ENCODE measurements at regions not wholly inside any gene's neighbourhood (a gene's known extent, or its start where the extent isn't known, plus 50 kb on each side); places are given as distances from the start of the nearest gene placed in this dataset.

DNA sequence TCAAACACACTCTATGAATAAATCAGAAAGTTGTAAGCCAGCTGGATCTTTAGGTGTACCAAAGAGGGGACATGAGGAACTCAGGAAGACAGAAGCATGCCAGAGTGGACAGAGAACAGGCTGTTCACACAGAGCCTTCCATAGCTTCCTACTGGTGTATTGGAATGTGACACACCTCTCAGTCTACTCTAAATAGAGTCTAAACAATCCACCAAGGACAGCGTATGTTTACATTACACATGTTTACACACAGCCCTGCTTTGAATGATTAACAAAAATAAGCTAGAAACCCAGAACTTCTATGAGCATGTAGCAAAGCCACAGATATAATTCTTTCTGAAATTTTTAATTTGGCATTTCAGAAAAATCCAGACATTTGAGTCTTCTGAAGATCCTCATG lies 1279.0 kb upstream of the CDH8 start:
- no peaks in the 10 kb centered on the region for H3K79me2 ChIP-seq (replicated peaks; ENCODE audit: insufficient read depth, low read length)
- H2AFZ ChIP-seq (ENCODE audit: low read depth, low read length) = no peak overlapping the region
- H4K20me1 ChIP-seq (ENCODE audit: insufficient read depth) = no peaks in the 10 kb centered on the region
- H3K27ac ChIP-seq (ENCODE audit: low read length) = no peak overlapping the region
- no peaks in the 10 kb centered on the region for H3K9me3 ChIP-seq (ENCODE audit: low read length)
- no peak overlapping the region for H3K4me3 ChIP-seq (ENCODE audit: low read length)
- H3K36me3 ChIP-seq (ENCODE audit: insufficient read depth, low read length) = no peaks in the 10 kb centered on the region
- no peak overlapping the region for H3K9ac ChIP-seq (ENCODE audit: low read length)
- no peak overlapping the region for H3K4me2 ChIP-seq (ENCODE audit: low read length)
- TF ChIP-seq POLR2AphosphoS5 (IDR thresholded peaks at IDR 0.05) = no peak
- no peak for TF ChIP-seq RAD21 (conservative IDR thresholded peaks at IDR 0.05)
- no peak for TF ChIP-seq MXI1 (conservative IDR thresholded peaks at IDR 0.05; ENCODE audit: poor library complexity, severe bottlenecking)
- no peak for TF ChIP-seq EZH2 (IDR thresholded peaks at IDR 0.05; ENCODE audit: borderline replicate concordance, insufficient read depth, low read length, poor library complexity, severe bottlenecking)
- TF ChIP-seq TAF1 (IDR thresholded peaks at IDR 0.05; ENCODE audit: low read depth) = no peak
- TF ChIP-seq, protein P1, sequence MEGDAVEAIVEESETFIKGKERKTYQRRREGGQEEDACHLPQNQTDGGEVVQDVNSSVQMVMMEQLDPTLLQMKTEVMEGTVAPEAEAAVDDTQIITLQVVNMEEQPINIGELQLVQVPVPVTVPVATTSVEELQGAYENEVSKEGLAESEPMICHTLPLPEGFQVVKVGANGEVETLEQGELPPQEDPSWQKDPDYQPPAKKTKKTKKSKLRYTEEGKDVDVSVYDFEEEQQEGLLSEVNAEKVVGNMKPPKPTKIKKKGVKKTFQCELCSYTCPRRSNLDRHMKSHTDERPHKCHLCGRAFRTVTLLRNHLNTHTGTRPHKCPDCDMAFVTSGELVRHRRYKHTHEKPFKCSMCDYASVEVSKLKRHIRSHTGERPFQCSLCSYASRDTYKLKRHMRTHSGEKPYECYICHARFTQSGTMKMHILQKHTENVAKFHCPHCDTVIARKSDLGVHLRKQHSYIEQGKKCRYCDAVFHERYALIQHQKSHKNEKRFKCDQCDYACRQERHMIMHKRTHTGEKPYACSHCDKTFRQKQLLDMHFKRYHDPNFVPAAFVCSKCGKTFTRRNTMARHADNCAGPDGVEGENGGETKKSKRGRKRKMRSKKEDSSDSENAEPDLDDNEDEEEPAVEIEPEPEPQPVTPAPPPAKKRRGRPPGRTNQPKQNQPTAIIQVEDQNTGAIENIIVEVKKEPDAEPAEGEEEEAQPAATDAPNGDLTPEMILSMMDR (IDR thresholded peaks at IDR 0.05; ENCODE audit: poor library complexity, severe bottlenecking) = no peak
- no peak for TF ChIP-seq SMC3 (conservative IDR thresholded peaks at IDR 0.05; ENCODE audit: poor library complexity)
- H3F3A ChIP-seq (ENCODE audit: insufficient read depth, low read length, poor library complexity, severe bottlenecking) = no peaks in the 10 kb centered on the region
- no peaks in the 10 kb centered on the region for H3K27me3 ChIP-seq (ENCODE audit: insufficient read depth, low read depth, low read length)
- H3K9me2 ChIP-seq (ENCODE audit: insufficient read depth, low read length) = no peaks in the 10 kb centered on the region

DNA sequence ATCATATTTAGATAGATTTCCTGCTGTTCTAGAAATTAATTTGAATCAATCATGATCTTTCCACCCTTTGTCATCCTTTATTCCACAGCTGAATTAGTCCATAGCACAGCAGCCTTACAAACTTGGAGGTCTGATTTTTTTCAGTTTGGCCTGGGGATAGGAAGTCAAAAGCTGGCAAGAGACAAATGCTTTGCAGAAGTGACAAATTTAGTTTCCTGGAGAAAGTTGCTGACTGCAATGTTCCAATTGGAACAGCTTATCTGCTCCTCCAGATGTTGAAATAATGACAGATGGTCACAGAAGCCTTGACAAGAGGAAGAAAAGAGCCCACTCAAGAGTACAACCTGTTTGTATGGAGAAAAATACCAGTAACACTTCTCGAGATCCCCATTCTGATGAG lies 1276.1 kb upstream of the CDH8 start:
- no peaks in the 10 kb centered on the region for H3K9me3 ChIP-seq (ENCODE audit: low read length)
- no peak for TF ChIP-seq MXI1 (conservative IDR thresholded peaks at IDR 0.05; ENCODE audit: poor library complexity, severe bottlenecking)
- no peak for TF ChIP-seq POLR2AphosphoS5 (IDR thresholded peaks at IDR 0.05)
- no peak for TF ChIP-seq EP300 (conservative IDR thresholded peaks at IDR 0.05; ENCODE audit: poor library complexity, severe bottlenecking)
- TF ChIP-seq TAF1 (IDR thresholded peaks at IDR 0.05; ENCODE audit: low read depth) = no peak
- TF ChIP-seq, protein P2, sequence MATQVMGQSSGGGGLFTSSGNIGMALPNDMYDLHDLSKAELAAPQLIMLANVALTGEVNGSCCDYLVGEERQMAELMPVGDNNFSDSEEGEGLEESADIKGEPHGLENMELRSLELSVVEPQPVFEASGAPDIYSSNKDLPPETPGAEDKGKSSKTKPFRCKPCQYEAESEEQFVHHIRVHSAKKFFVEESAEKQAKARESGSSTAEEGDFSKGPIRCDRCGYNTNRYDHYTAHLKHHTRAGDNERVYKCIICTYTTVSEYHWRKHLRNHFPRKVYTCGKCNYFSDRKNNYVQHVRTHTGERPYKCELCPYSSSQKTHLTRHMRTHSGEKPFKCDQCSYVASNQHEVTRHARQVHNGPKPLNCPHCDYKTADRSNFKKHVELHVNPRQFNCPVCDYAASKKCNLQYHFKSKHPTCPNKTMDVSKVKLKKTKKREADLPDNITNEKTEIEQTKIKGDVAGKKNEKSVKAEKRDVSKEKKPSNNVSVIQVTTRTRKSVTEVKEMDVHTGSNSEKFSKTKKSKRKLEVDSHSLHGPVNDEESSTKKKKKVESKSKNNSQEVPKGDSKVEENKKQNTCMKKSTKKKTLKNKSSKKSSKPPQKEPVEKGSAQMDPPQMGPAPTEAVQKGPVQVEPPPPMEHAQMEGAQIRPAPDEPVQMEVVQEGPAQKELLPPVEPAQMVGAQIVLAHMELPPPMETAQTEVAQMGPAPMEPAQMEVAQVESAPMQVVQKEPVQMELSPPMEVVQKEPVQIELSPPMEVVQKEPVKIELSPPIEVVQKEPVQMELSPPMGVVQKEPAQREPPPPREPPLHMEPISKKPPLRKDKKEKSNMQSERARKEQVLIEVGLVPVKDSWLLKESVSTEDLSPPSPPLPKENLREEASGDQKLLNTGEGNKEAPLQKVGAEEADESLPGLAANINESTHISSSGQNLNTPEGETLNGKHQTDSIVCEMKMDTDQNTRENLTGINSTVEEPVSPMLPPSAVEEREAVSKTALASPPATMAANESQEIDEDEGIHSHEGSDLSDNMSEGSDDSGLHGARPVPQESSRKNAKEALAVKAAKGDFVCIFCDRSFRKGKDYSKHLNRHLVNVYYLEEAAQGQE (IDR thresholded peaks at IDR 0.05; ENCODE audit: borderline replicate concordance) = no peak
- TF ChIP-seq EZH2 (IDR thresholded peaks at IDR 0.05; ENCODE audit: borderline replicate concordance, insufficient read depth, low read length, poor library complexity, severe bottlenecking) = no peak
- TF ChIP-seq, protein P1 (IDR thresholded peaks at IDR 0.05; ENCODE audit: poor library complexity, severe bottlenecking) = no peak
- TF ChIP-seq SMC3 (conservative IDR thresholded peaks at IDR 0.05; ENCODE audit: poor library complexity) = no peak
- TF ChIP-seq RAD21 (conservative IDR thresholded peaks at IDR 0.05) = no peak
- no peak overlapping the region for H2AFZ ChIP-seq (ENCODE audit: low read depth, low read length)
- H3K79me2 ChIP-seq (replicated peaks; ENCODE audit: insufficient read depth, low read length) = no peaks in the 10 kb centered on the region
- H3K27ac ChIP-seq (ENCODE audit: low read length) = no peak overlapping the region
- H3K9me2 ChIP-seq (ENCODE audit: insufficient read depth, low read length) = no peaks in the 10 kb centered on the region
- no peak overlapping the region for H3K4me3 ChIP-seq (ENCODE audit: low read length)
- no peaks in the 10 kb centered on the region for H3K36me3 ChIP-seq (ENCODE audit: insufficient read depth, low read length)
- no peak overlapping the region for H3K4me2 ChIP-seq (ENCODE audit: low read length)
- no peak overlapping the region for H3K9ac ChIP-seq (ENCODE audit: low read length)
- H3K27me3 ChIP-seq (ENCODE audit: insufficient read depth, low read depth, low read length) = no peaks in the 10 kb centered on the region
- no peaks in the 10 kb centered on the region for H3F3A ChIP-seq (ENCODE audit: insufficient read depth, low read length, poor library complexity, severe bottlenecking)
- no peaks in the 10 kb centered on the region for H4K20me1 ChIP-seq (ENCODE audit: insufficient read depth)
